ENCODE measurements at regions not wholly inside any gene's neighbourhood (a gene's known extent, or its start where the extent isn't known, plus 50 kb on each side); places are given as distances from the start of the nearest gene placed in this dataset.

DNA sequence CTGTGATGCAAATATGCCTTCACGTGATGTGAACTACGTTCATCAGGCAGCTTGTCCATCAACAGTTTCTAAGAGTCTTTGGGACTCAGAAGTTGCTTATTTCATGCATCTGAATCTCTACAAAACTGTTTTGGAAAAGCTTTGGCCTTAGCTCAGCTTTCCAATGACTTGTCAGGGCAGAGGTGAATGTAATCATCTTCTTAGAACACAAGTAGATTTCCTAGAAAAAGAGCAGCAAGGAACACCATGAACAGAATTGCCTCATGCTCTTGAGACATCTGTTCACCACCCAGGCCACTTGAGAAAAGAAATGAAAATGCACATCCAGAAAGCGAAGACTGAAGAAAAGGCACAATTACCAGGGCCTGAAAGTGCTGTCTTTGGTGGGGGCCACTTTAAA, 105.8 kb upstream of the PDHA1 start:
- H3K9me1 ChIP-seq (replicated peaks; ENCODE audit: control insufficient read depth, extremely low read depth, insufficient read depth, low read length) = no peaks in the 10 kb centered on the region

More for the DNA sequence above, 105.8 kb upstream of the PDHA1 start:
- no peaks in the 10 kb centered on the region for H3K79me2 ChIP-seq (ENCODE audit: control insufficient read depth, insufficient read depth, low read length)
- no peak overlapping the region for H3K4me2 ChIP-seq (ENCODE audit: insufficient read depth, low read length)
- no peak for FAIRE-seq
- no peaks in the 10 kb centered on the region for H3K36me3 ChIP-seq (ENCODE audit: control insufficient read depth in 2 of 2, extremely low read depth in 1 of 2, insufficient read depth in 2 of 2, low read length in 2 of 2)
- BruUV-seq (replicated peaks) = no TSS peak
- no peak overlapping the region for H2AFZ ChIP-seq (ENCODE audit: low read depth, low read length)
- no peak overlapping the region for H3K4me3 ChIP-seq (replicated peaks in 1 of 3; ENCODE audit: insufficient read depth in 1 of 3, low read depth in 1 of 3, low read length in 3 of 3)
- H3K27ac ChIP-seq (ENCODE audit: insufficient read depth, low read depth, low read length) = no peak overlapping the region
- no peaks in the 10 kb centered on the region for H3K4me1 ChIP-seq (ENCODE audit: control insufficient read depth, extremely low read depth, insufficient read depth, low read length)
- intact Hi-C loops (cut with micrococcal nuclease) = no loop called here
- no peak for DNase-seq (ENCODE audit: low read depth, low spot score)
- H3K27me3 ChIP-seq (ENCODE audit: control insufficient read depth in 2 of 2, insufficient read depth in 2 of 2, low read length in 2 of 2) = no peaks in the 10 kb centered on the region
- dilution Hi-C loops (cut with MboI; ENCODE audit: extremely low pct_ligation_motif_present, low sequenced_read_pairs) = no loop called here
- no peaks in the 10 kb centered on the region for H3K9me3 ChIP-seq (replicated peaks; ENCODE audit: control insufficient read depth, insufficient read depth, low read length)
- CTCF ChIA-PET = no interaction called here
- H3K9ac ChIP-seq (replicated peaks; ENCODE audit: extremely low read depth, insufficient read depth, low read length) = no peak overlapping the region
- POLR2A ChIA-PET = no interaction called here
- TF ChIP-seq EZH2 (IDR thresholded peaks at IDR 0.05; ENCODE audit: borderline replicate concordance, low read depth, low read length, severe bottlenecking) (no peak), MYC (IDR thresholded peaks at IDR 0.05; ENCODE audit: low read depth, low read length) (no peak), JUN (IDR thresholded peaks at IDR 0.05; ENCODE audit: borderline replicate concordance, insufficient read depth, insufficient read length, low read depth) (no peak), CTCF (IDR thresholded peaks at IDR 0.05; ENCODE audit: extremely low read depth in 1 of 2, insufficient read depth in 1 of 2, low read depth in 1 of 2, low read length in 2 of 2) (no peak), GATA2 (IDR thresholded peaks at IDR 0.05; ENCODE audit: insufficient read depth, insufficient read length, low read depth, low read length) (no peak), POLR2AphosphoS5 (IDR thresholded peaks at IDR 0.05; ENCODE audit: insufficient read depth, low read depth, low read length) (no peak), FOS (IDR thresholded peaks at IDR 0.05; ENCODE audit: borderline replicate concordance, insufficient read depth, low read length) (no peak), POLR2A (IDR thresholded peaks at IDR 0.05; ENCODE audit: low read depth, low read length) (no peak)
- TF ChIP-seq, protein P1, sequence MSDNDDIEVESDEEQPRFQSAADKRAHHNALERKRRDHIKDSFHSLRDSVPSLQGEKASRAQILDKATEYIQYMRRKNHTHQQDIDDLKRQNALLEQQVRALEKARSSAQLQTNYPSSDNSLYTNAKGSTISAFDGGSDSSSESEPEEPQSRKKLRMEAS (IDR thresholded peaks at IDR 0.05; ENCODE audit: insufficient read depth, insufficient read length) = no peak
- H4K20me1 ChIP-seq (replicated peaks; ENCODE audit: control insufficient read depth, extremely low read depth, insufficient read depth, low read length) = no peaks in the 10 kb centered on the region
